HFFc6 (cell line): ENCODE measurements at regions not wholly inside any gene's neighbourhood (a gene's known extent, or its start where the extent isn't known, plus 50 kb on each side); places are given as distances from the start of the nearest gene placed in this dataset.
"Not testable (repeated sequence)": the region's sequence is repeated elsewhere in the genome, so short reads cannot be mapped to it uniquely, and the experiment has no call there.

Source experiments
- DNase-seq: peaks from one replicate; pipeline ENCODE4 v3.0.0-alpha.2; 2018
- H3K27ac Mint-ChIP-seq: 2 replicates; pipeline ENCODE4 v1.8.0; 2020; ENCODE audit warnings: mild to moderate bottlenecking, mixed read lengths
- H3K27me3 Mint-ChIP-seq: 2 replicates; pipeline ENCODE4 v1.8.0; 2021; ENCODE audit warnings: mild to moderate bottlenecking, moderate library complexity, mixed read lengths; ENCODE audit not compliant: insufficient read depth
- H3K36me3 Mint-ChIP-seq: 2 replicates; pipeline ENCODE4 v1.8.0; 2021; ENCODE audit warnings: low read depth, mixed read lengths
- H3K4me1 Mint-ChIP-seq: 2 replicates; pipeline ENCODE4 v1.8.0; 2020; ENCODE audit warnings: low read depth, mixed read lengths
- H3K4me3 Mint-ChIP-seq: 2 replicates; pipeline ENCODE4 v1.8.0; 2020; ENCODE audit warnings: mild to moderate bottlenecking, moderate library complexity, mixed read lengths
- H3K9me3 Mint-ChIP-seq: 2 replicates; pipeline ENCODE4 v1.8.0; 2020; ENCODE audit warnings: mild to moderate bottlenecking, mixed read lengths

- not testable (repeated sequence) for H3K36me3 Mint-ChIP-seq, DNase-seq, H3K9me3 Mint-ChIP-seq, H3K27me3 Mint-ChIP-seq, H3K27ac Mint-ChIP-seq, H3K4me1 Mint-ChIP-seq, H3K4me3 Mint-ChIP-seq
Measured at GRCh38 chr2:87956613-87957012, 59.7 kb downstream of the RNU2-63P start.

- not testable (repeated sequence) for DNase-seq, H3K9me3 Mint-ChIP-seq, H3K27me3 Mint-ChIP-seq, H3K4me1 Mint-ChIP-seq, H3K36me3 Mint-ChIP-seq, H3K27ac Mint-ChIP-seq, H3K4me3 Mint-ChIP-seq
Measured at GRCh38 chr2:87949008-87949407, 67.3 kb downstream of the RNU2-63P start.

GRCh38 chr2:87946644-87947370, 69.5 kb downstream of the RNU2-63P start:
- not testable (repeated sequence) for H3K4me3 Mint-ChIP-seq, H3K36me3 Mint-ChIP-seq, DNase-seq, H3K27me3 Mint-ChIP-seq, H3K9me3 Mint-ChIP-seq, H3K4me1 Mint-ChIP-seq, H3K27ac Mint-ChIP-seq

DNA sequence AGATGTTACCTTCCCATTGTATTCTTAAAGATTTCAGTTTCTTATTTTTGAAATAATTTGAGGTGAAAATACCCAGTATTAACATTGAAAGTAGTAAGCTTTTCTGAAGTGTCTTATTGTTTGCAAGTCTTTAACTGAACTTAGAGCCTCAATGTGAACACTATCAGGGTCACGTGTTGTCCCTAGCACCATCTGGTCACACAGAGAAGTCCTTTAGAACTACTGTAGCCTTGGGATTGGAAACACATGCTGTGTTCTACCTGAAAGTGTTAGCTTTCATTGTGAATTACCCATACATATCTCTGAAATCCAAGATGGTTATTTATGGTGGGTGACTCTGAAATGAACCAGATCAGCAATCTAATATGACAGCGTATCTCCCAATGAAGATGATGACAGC, 77.0 kb downstream of the RNU2-63P start:
- H3K27ac Mint-ChIP-seq, DNase-seq, H3K36me3 Mint-ChIP-seq, H3K4me3 Mint-ChIP-seq, H3K4me1 Mint-ChIP-seq, H3K27me3 Mint-ChIP-seq, H3K9me3 Mint-ChIP-seq: not testable (repeated sequence)

GRCh38 chr2:87919023-87919665, 93.5 kb upstream of the RGPD2 start:
- H3K27ac Mint-ChIP-seq, H3K27me3 Mint-ChIP-seq, H3K36me3 Mint-ChIP-seq, H3K4me1 Mint-ChIP-seq, H3K9me3 Mint-ChIP-seq, H3K4me3 Mint-ChIP-seq, DNase-seq: not testable (repeated sequence)

DNA sequence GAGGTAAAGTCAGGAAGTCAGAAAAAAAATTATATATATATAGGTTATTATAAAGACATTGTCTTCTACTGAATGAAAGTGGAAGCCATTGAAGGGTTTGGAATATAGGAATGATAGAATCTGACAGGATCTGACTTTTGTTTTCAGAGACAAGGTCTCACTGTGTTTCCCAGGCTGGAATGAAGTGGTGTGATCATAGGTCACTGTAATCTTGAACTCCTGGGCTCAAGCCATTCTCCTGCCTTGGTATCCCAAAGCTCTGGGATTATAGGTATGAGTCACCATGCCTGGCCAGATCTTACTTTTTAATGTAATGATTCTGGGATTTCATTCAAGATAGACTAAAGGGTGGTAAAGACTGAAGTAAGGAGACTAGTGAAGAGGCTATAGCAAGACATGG, 91.6 kb upstream of the RGPD2 start:
- H3K9me3 Mint-ChIP-seq, H3K4me1 Mint-ChIP-seq, DNase-seq, H3K27ac Mint-ChIP-seq, H3K4me3 Mint-ChIP-seq, H3K36me3 Mint-ChIP-seq, H3K27me3 Mint-ChIP-seq: not testable (repeated sequence)

- H3K27me3 Mint-ChIP-seq, H3K9me3 Mint-ChIP-seq, H3K4me1 Mint-ChIP-seq, H3K36me3 Mint-ChIP-seq, H3K4me3 Mint-ChIP-seq, H3K27ac Mint-ChIP-seq, DNase-seq: not testable (repeated sequence)
Measured at GRCh38 chr2:87910848-87911247, 85.3 kb upstream of the RGPD2 start.

- H3K4me3 Mint-ChIP-seq = not testable (repeated sequence)
Measured at GRCh38 chr2:87909042-87909441, 83.4 kb upstream of the RGPD2 start.

DNA sequence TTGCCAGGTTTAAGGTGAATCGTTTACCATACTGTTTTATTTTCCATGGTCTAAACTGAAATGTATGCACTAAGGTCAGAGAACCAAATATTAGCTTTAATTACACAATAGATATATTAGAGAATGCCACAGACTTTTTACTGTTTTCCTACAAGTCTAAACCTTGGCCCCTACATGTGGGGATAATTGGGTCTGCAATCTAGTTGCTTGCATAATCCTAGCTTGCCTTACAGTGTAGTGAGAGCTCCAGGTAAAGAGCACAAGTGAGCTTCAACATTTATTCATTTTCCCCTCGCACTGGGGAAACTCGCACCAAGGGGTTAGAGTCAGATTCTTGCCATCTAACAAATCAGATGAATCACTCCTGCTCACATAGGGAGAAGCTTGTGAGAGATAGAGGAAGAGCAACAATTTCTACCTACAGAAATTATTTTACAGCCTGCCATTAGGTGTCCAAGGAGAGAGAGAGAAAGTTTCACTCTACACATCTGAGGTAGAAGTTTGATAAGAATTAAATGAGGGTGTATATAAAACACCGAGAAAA, 82.0 kb upstream of the RGPD2 start:
- not testable (repeated sequence) for H3K36me3 Mint-ChIP-seq, H3K4me1 Mint-ChIP-seq, H3K9me3 Mint-ChIP-seq, DNase-seq, H3K4me3 Mint-ChIP-seq, H3K27ac Mint-ChIP-seq, H3K27me3 Mint-ChIP-seq

More at GRCh38 chr2:87909042-87909441, 83.4 kb upstream of the RGPD2 start:
- not testable (repeated sequence) for H3K27me3 Mint-ChIP-seq, H3K9me3 Mint-ChIP-seq, H3K4me1 Mint-ChIP-seq, H3K27ac Mint-ChIP-seq, H3K36me3 Mint-ChIP-seq
- DNase-seq = peak; percentile 2

DNA sequence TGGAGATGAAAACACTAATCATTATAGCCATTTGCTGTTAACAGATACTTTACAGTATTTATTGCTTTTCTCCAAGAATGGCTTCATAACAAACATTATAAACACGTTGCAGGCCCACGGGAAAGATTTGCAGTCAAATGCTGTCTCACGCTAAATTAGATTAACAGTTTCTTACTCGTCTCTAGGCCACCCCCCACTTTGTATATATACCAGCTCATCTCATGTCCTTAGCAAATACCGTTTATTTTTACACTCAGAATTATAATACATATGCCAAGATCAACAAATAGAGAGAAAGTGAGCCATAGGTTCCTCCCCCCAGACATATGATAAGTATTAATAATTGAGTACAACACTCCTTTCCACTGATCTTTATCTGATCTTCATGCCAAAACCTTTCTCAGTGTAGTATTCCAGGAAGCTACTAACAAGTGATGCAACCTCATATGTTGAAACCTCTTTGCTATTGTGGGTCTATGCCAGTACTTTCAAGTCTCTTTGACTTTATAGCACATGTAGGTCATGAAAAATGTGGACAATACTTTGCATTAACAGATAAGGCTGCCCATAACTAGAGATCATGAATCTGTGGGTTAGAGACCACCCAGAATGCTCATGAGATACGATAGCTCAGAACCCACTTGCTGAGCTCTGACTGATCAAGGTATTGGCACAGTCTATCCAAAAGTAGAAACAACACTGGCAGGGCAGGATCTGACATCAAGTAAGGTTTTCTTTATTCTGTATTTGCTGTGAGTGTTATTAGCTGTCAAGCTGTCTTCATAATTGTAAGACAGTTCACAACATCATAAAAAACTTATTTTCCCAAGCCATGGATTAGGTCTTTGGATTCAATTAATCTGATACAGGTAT, 77.9 kb upstream of the RGPD2 start:
- not testable (repeated sequence) for H3K27ac Mint-ChIP-seq, H3K27me3 Mint-ChIP-seq, H3K4me1 Mint-ChIP-seq, H3K4me3 Mint-ChIP-seq, H3K9me3 Mint-ChIP-seq, H3K36me3 Mint-ChIP-seq
- DNase-seq = peak; percentile 4

DNA sequence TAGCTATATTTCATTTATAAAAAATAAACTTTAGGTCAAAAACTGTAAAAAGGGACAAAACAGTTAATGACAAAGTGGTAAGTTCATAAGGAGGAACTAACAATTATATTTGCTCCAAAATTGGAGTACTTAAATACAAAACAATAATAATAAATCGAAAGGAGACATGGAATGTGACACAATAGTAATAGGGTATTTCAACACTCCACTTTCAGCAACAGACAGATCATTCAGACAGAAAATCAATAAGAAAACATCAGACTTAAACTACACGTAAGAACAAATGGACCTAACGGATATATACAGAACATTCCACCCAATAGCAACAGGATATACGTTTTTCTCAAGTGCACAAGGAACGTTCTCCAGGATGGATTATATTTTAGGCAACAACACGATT, 58.1 kb upstream of the RGPD2 start:
- not testable (repeated sequence) for DNase-seq, H3K27ac Mint-ChIP-seq, H3K9me3 Mint-ChIP-seq, H3K36me3 Mint-ChIP-seq, H3K27me3 Mint-ChIP-seq, H3K4me1 Mint-ChIP-seq, H3K4me3 Mint-ChIP-seq
